Muscle layer of colon (tissue), 2 donors: ENCODE measurements at regions not wholly inside any gene's neighbourhood (a gene's known extent, or its start where the extent isn't known, plus 50 kb on each side); places are given as distances from the start of the nearest gene placed in this dataset.

ENCODE experiments used
- H3K27ac ChIP-seq: one replicate; pipeline ENCODE4 v1.7.0; 2013; ENCODE audit warnings: low read depth, mild to moderate bottlenecking, low read length, moderate library complexity
- H3K27me3 ChIP-seq, 2 donors: one replicate each; pipeline ENCODE4 v1.7.0; 2013; ENCODE audit warnings: low read length in 2 of 2, mild to moderate bottlenecking in 2 of 2; ENCODE audit not compliant: insufficient read depth in 2 of 2, control insufficient read depth in 1 of 2
- H3K36me3 ChIP-seq: one replicate; pipeline ENCODE4 v1.7.0; 2013; ENCODE audit warnings: mild to moderate bottlenecking, low read length; ENCODE audit not compliant: insufficient read depth
- H3K4me1 ChIP-seq: one replicate; pipeline ENCODE4 v1.7.0; 2013; ENCODE audit warnings: mild to moderate bottlenecking, low read length; ENCODE audit not compliant: insufficient read depth
- H3K4me3 ChIP-seq, 2 donors: one replicate each; pipeline ENCODE4 v1.7.0; 2013; ENCODE audit warnings: low read length in 2 of 2, low read depth in 1 of 2, mild to moderate bottlenecking in 1 of 2, moderate library complexity in 1 of 2
- H3K9ac ChIP-seq: one replicate; pipeline ENCODE4 v1.7.0; 2013; ENCODE audit warnings: low read length
- H3K9me3 ChIP-seq: one replicate; pipeline ENCODE4 v1.7.0; 2013; ENCODE audit warnings: mild to moderate bottlenecking, low read length
- donor health status: abdominal sarcoma.
- donor health status: Adenocarcinoma of cecum.

DNA sequence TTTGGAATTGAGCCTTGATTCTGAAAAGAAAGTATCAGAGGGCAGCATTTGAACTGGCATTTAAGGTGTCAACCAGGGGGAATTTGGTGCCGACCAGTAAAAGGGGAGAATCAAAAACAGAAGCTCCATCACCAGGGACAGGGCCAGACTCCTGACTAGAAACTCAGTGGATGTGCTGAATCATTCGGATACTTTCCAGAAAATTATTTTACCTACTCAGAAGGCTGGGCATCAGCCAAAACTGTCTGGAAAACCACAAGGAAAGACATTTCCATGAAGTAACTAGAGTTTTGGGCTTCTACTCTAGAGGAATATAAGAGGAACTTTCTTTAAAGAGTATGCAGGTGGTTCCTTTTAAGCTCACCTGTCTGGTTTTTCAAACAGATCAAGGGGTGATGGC, 756.6 kb downstream of the RNF144A start:
- no peaks in the 10 kb centered on the region for H3K9me3 ChIP-seq
- H3K4me3 ChIP-seq = no peak overlapping the region
- peaks cover 33% of the 10 kb centered on the region for H3K4me1 ChIP-seq
- H3K9ac ChIP-seq = no peak overlapping the region
- no peak overlapping the region for H3K27ac ChIP-seq
- H3K36me3 ChIP-seq = no peaks in the 10 kb centered on the region
- no peaks in the 10 kb centered on the region for H3K27me3 ChIP-seq

GRCh38 chr2:7674606-7675005, 757.4 kb downstream of the RNF144A start:
- H3K9me3 ChIP-seq = no peaks in the 10 kb centered on the region
- H3K27me3 ChIP-seq = no peaks in the 10 kb centered on the region
- H3K4me1 ChIP-seq = peaks cover 33% of the 10 kb centered on the region
- no peak overlapping the region for H3K9ac ChIP-seq
- no peak overlapping the region for H3K27ac ChIP-seq
- H3K36me3 ChIP-seq = no peaks in the 10 kb centered on the region
- H3K4me3 ChIP-seq = no peak overlapping the region

GRCh38 chr2:7676714-7677113, 759.5 kb downstream of the RNF144A start:
- Histone ChIP-seq H3K4me3 (no peak overlapping the region), H3K4me1 (peaks cover 22% of the 10 kb centered on the region), H3K36me3 (no peaks in the 10 kb centered on the region), H3K9ac (no peak overlapping the region), H3K27me3 (no peaks in the 10 kb centered on the region), H3K27ac (no peak overlapping the region), H3K9me3 (no peaks in the 10 kb centered on the region)

- Histone ChIP-seq H3K9me3 (no peaks in the 10 kb centered on the region), H3K9ac (no peak overlapping the region), H3K36me3 (no peaks in the 10 kb centered on the region), H3K4me1 (no peaks in the 10 kb centered on the region), H3K4me3 (no peak overlapping the region), H3K27me3 (no peaks in the 10 kb centered on the region), H3K27ac (no peak overlapping the region)
Measured at GRCh38 chr2:7681881-7682461, 764.8 kb downstream of the RNF144A start.

DNA sequence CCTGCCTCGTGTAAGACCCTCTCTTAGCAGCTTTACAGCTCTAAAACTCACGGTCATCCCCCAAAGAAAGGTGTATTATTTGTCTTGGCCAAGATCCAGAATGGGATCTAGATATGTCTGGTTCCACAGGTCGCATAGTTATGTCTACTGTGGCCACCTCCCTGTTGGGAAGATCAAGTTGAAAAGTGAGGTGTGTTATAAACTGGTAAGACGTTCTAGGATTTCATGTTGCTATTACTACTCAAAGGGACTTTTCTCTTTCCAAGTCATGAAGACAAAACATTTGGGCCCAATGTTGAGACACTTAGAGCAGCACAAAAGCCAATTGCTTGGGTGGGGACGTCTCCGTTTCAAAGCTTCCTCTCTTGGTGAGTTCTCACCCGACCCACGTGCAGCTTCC, 766.0 kb downstream of the RNF144A start:
- no peaks in the 10 kb centered on the region for H3K9me3 ChIP-seq
- H3K27ac ChIP-seq = no peak overlapping the region
- no peaks in the 10 kb centered on the region for H3K27me3 ChIP-seq
- H3K4me1 ChIP-seq = no peaks in the 10 kb centered on the region
- no peak overlapping the region for H3K4me3 ChIP-seq
- H3K9ac ChIP-seq = no peak overlapping the region
- H3K36me3 ChIP-seq = no peaks in the 10 kb centered on the region

- no peaks in the 10 kb centered on the region for H3K27me3 ChIP-seq
- no peak overlapping the region for H3K27ac ChIP-seq
- H3K9ac ChIP-seq = no peak overlapping the region
- no peaks in the 10 kb centered on the region for H3K9me3 ChIP-seq
- H3K4me3 ChIP-seq = no peak overlapping the region
- no peaks in the 10 kb centered on the region for H3K36me3 ChIP-seq
- H3K4me1 ChIP-seq = no peaks in the 10 kb centered on the region
Measured at GRCh38 chr2:7683708-7684107, 766.5 kb downstream of the RNF144A start.

GRCh38 chr2:7685342-7686015, 768.3 kb downstream of the RNF144A start:
- no peak overlapping the region for H3K27ac ChIP-seq
- H3K4me1 ChIP-seq = no peaks in the 10 kb centered on the region
- H3K27me3 ChIP-seq = no peaks in the 10 kb centered on the region
- no peak overlapping the region for H3K9ac ChIP-seq
- H3K9me3 ChIP-seq = no peaks in the 10 kb centered on the region
- H3K36me3 ChIP-seq = no peaks in the 10 kb centered on the region
- no peak overlapping the region for H3K4me3 ChIP-seq

DNA sequence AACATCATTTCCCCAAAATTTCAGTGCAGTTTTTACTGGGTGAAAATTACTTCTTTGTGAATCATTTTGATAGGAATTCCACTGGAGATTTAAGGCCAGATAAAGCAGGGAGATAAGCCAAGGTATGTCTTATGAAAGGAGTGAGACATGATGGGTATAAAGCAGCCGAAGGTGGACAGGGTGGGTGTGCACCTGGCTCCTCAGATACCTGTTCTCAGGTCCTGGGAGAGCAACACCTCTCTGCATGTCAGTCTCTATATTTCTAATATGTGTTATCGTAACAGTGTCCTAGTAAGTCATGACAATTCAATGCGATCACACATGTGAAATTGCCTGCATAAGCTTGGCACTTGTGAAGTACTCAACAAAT, 768.8 kb downstream of the RNF144A start:
- Histone ChIP-seq H3K4me1 (no peaks in the 10 kb centered on the region), H3K27ac (no peak overlapping the region), H3K9ac (no peak overlapping the region), H3K27me3 (no peaks in the 10 kb centered on the region), H3K9me3 (no peaks in the 10 kb centered on the region), H3K36me3 (no peaks in the 10 kb centered on the region), H3K4me3 (no peak overlapping the region)

GRCh38 chr2:7691961-7692656, 774.9 kb downstream of the RNF144A start:
- Histone ChIP-seq H3K27me3 (no peaks in the 10 kb centered on the region), H3K36me3 (no peaks in the 10 kb centered on the region), H3K4me1 (no peaks in the 10 kb centered on the region), H3K27ac (no peak overlapping the region), H3K9me3 (no peaks in the 10 kb centered on the region), H3K4me3 (no peak overlapping the region), H3K9ac (no peak overlapping the region)

- Histone ChIP-seq H3K4me3 (no peak overlapping the region), H3K27ac (no peak overlapping the region), H3K9ac (no peak overlapping the region), H3K27me3 (no peaks in the 10 kb centered on the region), H3K9me3 (no peaks in the 10 kb centered on the region), H3K36me3 (no peaks in the 10 kb centered on the region), H3K4me1 (no peaks in the 10 kb centered on the region)
Measured at GRCh38 chr2:7692657-7693161, 775.5 kb downstream of the RNF144A start.

GRCh38 chr2:7693246-7694075, 776.2 kb downstream of the RNF144A start:
- Histone ChIP-seq H3K27me3 (no peaks in the 10 kb centered on the region), H3K27ac (no peak overlapping the region), H3K4me3 (no peak overlapping the region), H3K36me3 (no peaks in the 10 kb centered on the region), H3K9me3 (no peaks in the 10 kb centered on the region), H3K9ac (no peak overlapping the region), H3K4me1 (no peaks in the 10 kb centered on the region)
